Neural cell (in vitro differentiated cells): ENCODE measurements at regions not wholly inside any gene's neighbourhood (a gene's known extent, or its start where the extent isn't known, plus 50 kb on each side); places are given as distances from the start of the nearest gene placed in this dataset.

ENCODE experiments used
- H2AFZ ChIP-seq: fragments of 200-600, 300-800 bp; sonication (generic), shearing (Covaris generic); 2 replicates; pipeline ENCODE4 v1.6.0; 2014; ENCODE audit warnings: low read depth, mild to moderate bottlenecking, antibody characterized with exemption, low read length, moderate library complexity
- H3F3A ChIP-seq: fragments of 200-600 bp; shearing (Covaris generic); 2 replicates; pipeline ENCODE4 v1.6.1; 2016; ENCODE audit warnings: mild to moderate bottlenecking, moderate library complexity, mixed read lengths, antibody characterized with exemption, low read length; ENCODE audit not compliant: insufficient read depth, poor library complexity, severe bottlenecking
- H3K27ac ChIP-seq: fragments of 200-600, 300-800 bp; sonication (generic), shearing (Covaris generic); 2 replicates; pipeline ENCODE4 v1.5.1; 2014; ENCODE audit warnings: mild to moderate bottlenecking, low read length, moderate library complexity
- H3K27me3 ChIP-seq: fragments of 300-800, 200-600 bp; sonication (generic), shearing (Covaris generic); 2 replicates; pipeline ENCODE4 v1.6.0; 2014; ENCODE audit warnings: mild to moderate bottlenecking, low read depth, low read length, moderate library complexity; ENCODE audit not compliant: insufficient read depth
- H3K36me3 ChIP-seq: fragments of 300-800, 200-600 bp; sonication (generic), shearing (Covaris generic); 2 replicates; pipeline ENCODE4 v1.5.1; 2014; ENCODE audit warnings: mild to moderate bottlenecking, antibody characterized with exemption, low read length, moderate library complexity; ENCODE audit not compliant: insufficient read depth
- H3K4me2 ChIP-seq: fragments of 300-800, 200-600 bp; sonication (generic), shearing (Covaris generic); 2 replicates; pipeline ENCODE4 v1.6.0; 2014; ENCODE audit warnings: mild to moderate bottlenecking, low read length
- H3K4me3 ChIP-seq: fragments of 300-800, 200-600 bp; sonication (generic), shearing (Covaris generic); 2 replicates; pipeline ENCODE4 v1.5.1; 2014; ENCODE audit warnings: mild to moderate bottlenecking, low read length, moderate library complexity
- H3K79me2 ChIP-seq: fragments of 200-600 bp; shearing (Covaris generic); replicated peaks from 2 replicates; pipeline ENCODE4 v1.6.0; 2014; ENCODE audit warnings: mild to moderate bottlenecking, low read length, moderate library complexity; ENCODE audit not compliant: insufficient read depth
- H3K9ac ChIP-seq: fragments of 300-800, 200-600 bp; sonication (generic), shearing (Covaris generic); 2 replicates; pipeline ENCODE4 v1.6.1; 2016; ENCODE audit warnings: mild to moderate bottlenecking, low read length, mixed read lengths
- H3K9me2 ChIP-seq: fragments of 200-600 bp; shearing (Covaris generic); 2 replicates; pipeline ENCODE4 v1.6.1; 2016; ENCODE audit warnings: mild to moderate bottlenecking, low read length, mixed read lengths; ENCODE audit not compliant: insufficient read depth
- H3K9me3 ChIP-seq: fragments of 200-600, 300-800 bp; sonication (generic), shearing (Covaris generic); 2 replicates; pipeline ENCODE4 v1.6.1; 2016; ENCODE audit warnings: mild to moderate bottlenecking, mixed run types, low read length, moderate library complexity, mixed read lengths
- H4K20me1 ChIP-seq: fragments of 200-600 bp; shearing (Covaris generic); 2 replicates; pipeline ENCODE4 v1.6.1; 2016; ENCODE audit warnings: mild to moderate bottlenecking, mixed run types; ENCODE audit not compliant: insufficient read depth
- EP300 ChIP-seq: fragments of 450-650 bp; conservative IDR thresholded peaks from 2 replicates; pipeline ENCODE4 v1.6.1; 2014; ENCODE audit warnings: antibody characterized with exemption, mild to moderate bottlenecking, moderate library complexity; ENCODE audit not compliant: poor library complexity, severe bottlenecking
- EZH2 ChIP-seq: fragments of 200-600, 300-800 bp; shearing (Covaris generic), sonication (generic); IDR thresholded peaks from 2 replicates; pipeline ENCODE4 v1.6.1; 2014; ENCODE audit warnings: antibody characterized with exemption, low read length, borderline replicate concordance, mild to moderate bottlenecking; ENCODE audit not compliant: insufficient read depth, poor library complexity, severe bottlenecking
- MXI1 ChIP-seq: fragments of 450-650 bp; conservative IDR thresholded peaks from 2 replicates; pipeline ENCODE4 v1.6.1; 2014; ENCODE audit warnings: antibody characterized with exemption, mild to moderate bottlenecking; ENCODE audit not compliant: poor library complexity, severe bottlenecking
- POLR2AphosphoS5 ChIP-seq: IDR thresholded peaks from 2 replicates; pipeline ENCODE4 v1.6.1; 2012
- RAD21 ChIP-seq: fragments of 450-650 bp; conservative IDR thresholded peaks from 2 replicates; pipeline ENCODE4 v1.6.1; 2014; ENCODE audit warnings: antibody characterized with exemption, mild to moderate bottlenecking, moderate library complexity
- REST ChIP-seq: IDR thresholded peaks from 2 replicates; pipeline ENCODE4 v1.6.1; 2012; ENCODE audit warnings: borderline replicate concordance
- SMC3 ChIP-seq: fragments of 450-650 bp; conservative IDR thresholded peaks from 2 replicates; pipeline ENCODE4 v1.6.1; 2014; ENCODE audit warnings: antibody characterized with exemption, mild to moderate bottlenecking, moderate library complexity; ENCODE audit not compliant: poor library complexity
- TAF1 ChIP-seq: IDR thresholded peaks from 2 replicates; pipeline ENCODE4 v1.6.1; 2012; ENCODE audit warnings: low read depth
- TF ChIP-seq, protein P1 (sequence below): fragments of 450-650 bp; IDR thresholded peaks from 2 replicates; pipeline ENCODE4 v1.5.1; 2014; ENCODE audit warnings: antibody characterized with exemption, mild to moderate bottlenecking, moderate library complexity; ENCODE audit not compliant: poor library complexity, severe bottlenecking

DNA sequence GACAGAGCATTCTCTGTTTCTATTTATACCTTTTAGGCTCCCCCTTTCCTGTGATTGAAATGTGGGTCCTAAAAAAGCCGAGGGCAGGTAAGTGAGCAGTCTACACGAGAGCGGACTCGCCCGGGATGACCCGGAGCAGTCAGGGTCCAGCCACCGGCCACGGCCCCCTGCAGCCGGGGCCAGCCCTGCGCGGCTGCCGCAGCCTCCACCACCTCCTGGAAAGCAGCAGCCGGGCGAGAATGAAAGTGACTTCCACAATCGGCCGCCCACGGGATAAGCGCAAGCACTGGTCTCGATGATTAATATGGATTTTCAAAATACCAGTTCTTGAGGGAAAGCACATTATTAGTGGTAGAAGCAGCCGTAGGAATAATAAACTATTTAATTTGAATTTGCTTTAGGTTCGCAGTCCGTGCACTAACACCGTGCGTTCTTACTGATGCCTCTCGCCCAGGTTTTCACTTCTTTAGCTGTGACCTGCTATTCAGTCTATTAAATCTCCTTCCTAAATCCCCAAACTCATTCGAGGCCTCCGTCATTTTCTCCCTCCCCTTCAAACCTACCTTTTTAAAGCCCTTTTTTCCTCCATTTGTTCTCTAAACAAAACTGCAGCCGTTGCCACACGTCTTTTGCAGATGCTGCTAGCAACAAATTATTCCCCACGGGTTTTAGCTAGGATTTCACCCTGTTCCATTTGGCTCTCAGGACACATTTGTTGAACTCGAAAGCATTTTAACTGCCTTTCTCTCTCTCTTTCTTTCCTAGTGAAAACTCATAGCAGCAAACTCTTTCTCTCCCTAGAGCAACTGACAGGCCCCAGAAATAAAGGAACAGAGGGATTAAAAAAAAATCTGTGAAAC lies 1015.1 kb upstream of the PIK3C3 start:
- TF ChIP-seq, protein P1, sequence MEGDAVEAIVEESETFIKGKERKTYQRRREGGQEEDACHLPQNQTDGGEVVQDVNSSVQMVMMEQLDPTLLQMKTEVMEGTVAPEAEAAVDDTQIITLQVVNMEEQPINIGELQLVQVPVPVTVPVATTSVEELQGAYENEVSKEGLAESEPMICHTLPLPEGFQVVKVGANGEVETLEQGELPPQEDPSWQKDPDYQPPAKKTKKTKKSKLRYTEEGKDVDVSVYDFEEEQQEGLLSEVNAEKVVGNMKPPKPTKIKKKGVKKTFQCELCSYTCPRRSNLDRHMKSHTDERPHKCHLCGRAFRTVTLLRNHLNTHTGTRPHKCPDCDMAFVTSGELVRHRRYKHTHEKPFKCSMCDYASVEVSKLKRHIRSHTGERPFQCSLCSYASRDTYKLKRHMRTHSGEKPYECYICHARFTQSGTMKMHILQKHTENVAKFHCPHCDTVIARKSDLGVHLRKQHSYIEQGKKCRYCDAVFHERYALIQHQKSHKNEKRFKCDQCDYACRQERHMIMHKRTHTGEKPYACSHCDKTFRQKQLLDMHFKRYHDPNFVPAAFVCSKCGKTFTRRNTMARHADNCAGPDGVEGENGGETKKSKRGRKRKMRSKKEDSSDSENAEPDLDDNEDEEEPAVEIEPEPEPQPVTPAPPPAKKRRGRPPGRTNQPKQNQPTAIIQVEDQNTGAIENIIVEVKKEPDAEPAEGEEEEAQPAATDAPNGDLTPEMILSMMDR: no peak
- TF ChIP-seq REST (no peak), TAF1 (no peak), EZH2 (no peak), POLR2AphosphoS5 (no peak), RAD21 (no peak), EP300 (no peak), SMC3 (no peak), MXI1 (no peak)
- no peaks in the 10 kb centered on the region for H3K79me2 ChIP-seq
- no peaks in the 10 kb centered on the region for H3K9me2 ChIP-seq
- no peak overlapping the region for H3K9ac ChIP-seq
- H3F3A ChIP-seq: no peaks in the 10 kb centered on the region
- H3K27me3 ChIP-seq: no peaks in the 10 kb centered on the region
- H3K4me3 ChIP-seq: no peak overlapping the region
- H3K27ac ChIP-seq: no peak overlapping the region
- H3K36me3 ChIP-seq: no peaks in the 10 kb centered on the region
- no peaks in the 10 kb centered on the region for H3K9me3 ChIP-seq
- H2AFZ ChIP-seq: no peak overlapping the region
- H4K20me1 ChIP-seq: no peaks in the 10 kb centered on the region
- no peak overlapping the region for H3K4me2 ChIP-seq

DNA sequence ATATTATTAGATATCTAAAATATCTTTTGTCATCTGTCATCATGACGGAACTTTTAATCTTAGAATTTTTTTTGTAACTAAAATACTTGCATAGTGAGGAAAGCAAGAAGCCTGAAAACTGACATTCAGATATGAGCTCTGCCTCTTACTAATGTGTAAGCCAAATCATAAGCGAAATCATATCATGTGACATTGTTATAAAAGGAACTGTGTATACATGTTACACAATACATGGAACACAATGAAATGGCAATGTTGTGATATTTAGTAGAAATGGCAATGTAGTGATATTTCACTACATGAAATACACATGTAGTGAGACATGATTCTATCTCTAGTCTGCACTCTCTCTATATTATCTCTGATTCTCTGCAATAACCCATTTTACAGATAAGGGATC lies 1016.4 kb upstream of the PIK3C3 start:
- Histone ChIP-seq H3K27ac (no peak overlapping the region), H3K9me2 (no peaks in the 10 kb centered on the region), H2AFZ (no peak overlapping the region), H3K27me3 (no peaks in the 10 kb centered on the region), H3K4me3 (no peak overlapping the region), H3K9ac (no peak overlapping the region), H4K20me1 (no peaks in the 10 kb centered on the region), H3K9me3 (no peaks in the 10 kb centered on the region), H3F3A (no peaks in the 10 kb centered on the region), H3K4me2 (no peak overlapping the region), H3K79me2 (no peaks in the 10 kb centered on the region), H3K36me3 (no peaks in the 10 kb centered on the region)
- TF ChIP-seq EZH2: no peak
- TF ChIP-seq TAF1: no peak
- TF ChIP-seq MXI1: no peak
- TF ChIP-seq, protein P1: no peak
